HCT116 (cell line): ENCODE measurements at regions not wholly inside any gene's neighbourhood (a gene's known extent, or its start where the extent isn't known, plus 50 kb on each side); places are given as distances from the start of the nearest gene placed in this dataset.

Experiments
- ATAC-seq: fragments of 200-7000 bp; cut with Tn5 transposase; 2 replicates; pipeline ENCODE4 v1.9.1; 2020; ENCODE audit warnings: mild to moderate bottlenecking, moderate library complexity
- BruUV-seq: library from RNA; stranded (reverse); fragments of 400-500 nt; replicated peaks from 2 replicates; lab custom pipeline; 2021; lab: Mats Ljungman, UMichigan
- CTCF ChIA-PET: fragments of 300-600 bp; sonication (Branson Sonifier 250); formaldehyde crosslinking; loops from one replicate; lab custom pipeline; 2021; ENCODE audit warnings: antibody characterized with exemption; lab: Charles Lee
- POLR2A ChIA-PET: fragments of 300-600, 350-600 bp; sonication (Branson Sonifier 250); formaldehyde crosslinking; loops from one replicate; lab custom pipeline; 2021; ENCODE audit warnings: antibody characterized with exemption; lab: Charles Lee
- RAD21 ChIA-PET, 2 experiments: fragments of 300-600 bp; sonication (Branson Sonifier 250); formaldehyde crosslinking; loops; one replicate each; lab custom pipeline; 2023; ENCODE audit warnings: low total read pairs in 2 of 2; ENCODE audit not compliant: uncharacterized antibody in 2 of 2, unreplicated experiment in 2 of 2, low non-redundant PET in 1 of 2; lab: Charles Lee
- DNase-seq: peaks from one replicate; pipeline ENCODE4 v3.0.0-alpha.2; 2010; ENCODE audit warnings: low read depth, low spot score
- H2AFZ ChIP-seq: fragments of 200-600 bp; shearing (Covaris generic), sonication (generic); 2 replicates; pipeline ENCODE4 v1.6.1; 2017; ENCODE audit warnings: low read depth, mixed run types, mixed read lengths, antibody characterized with exemption, low read length; ENCODE audit not compliant: poor library complexity, severe bottlenecking
- H3K27ac ChIP-seq: 2 replicates; pipeline ENCODE4 v1.5.1; 2012; ENCODE audit warnings: low read depth, low read length
- H3K27me3 ChIP-seq: fragments of 200-600 bp; sonication (generic); 2 replicates; pipeline ENCODE4 v1.6.1; 2016; ENCODE audit warnings: mixed run types, low read length, mixed read lengths; ENCODE audit not compliant: insufficient read depth
- H3K36me3 ChIP-seq, 2 experiments: fragments of 200-500 bp in 1 of 2; fragments of 200-600 bp in 1 of 2; sonication (Bioruptor generic) in 1 of 2; sonication (generic) in 1 of 2; 2 replicates each; pipeline versions ENCODE4 v1.5.1 to v1.6.1; 2014 to 2016; ENCODE audit warnings: low read length in 2 of 2, inconsistent platforms in 1 of 2, mixed read lengths in 1 of 2, mixed run types in 1 of 2; ENCODE audit not compliant: insufficient read depth in 2 of 2, control insufficient read depth in 1 of 2
- H3K4me1 ChIP-seq, 2 experiments: fragments of 200-600 bp in 1 of 2; sonication (generic) in 1 of 2; 2 replicates each; pipeline versions ENCODE4 v1.5.1 to v1.6.1; 2012 to 2017; ENCODE audit warnings: low read length in 2 of 2, inconsistent platforms in 1 of 2, mild to moderate bottlenecking in 1 of 2, mixed read lengths in 1 of 2, mixed run types in 1 of 2, moderate library complexity in 1 of 2; ENCODE audit not compliant: insufficient read depth in 2 of 2, control insufficient read depth in 1 of 2
- H3K4me2 ChIP-seq: fragments of 200-600 bp; sonication (generic); 2 replicates; pipeline ENCODE4 v1.6.1; 2017; ENCODE audit warnings: mixed run types, low read length, mixed read lengths
- H3K4me3 ChIP-seq, 2 experiments: fragments of 200-600 bp in 1 of 2; sonication (generic) in 1 of 2; replicated peaks in 1 of 2; 2 replicates each; pipeline ENCODE4 v1.5.1; 2011 to 2016; ENCODE audit warnings: low read length in 2 of 2, control low read depth in 1 of 2, low read depth in 1 of 2, mild to moderate bottlenecking in 1 of 2, mixed read lengths in 1 of 2, mixed run types in 1 of 2
- H3K79me2 ChIP-seq: fragments of 200-600 bp; sonication (generic); 2 replicates; pipeline ENCODE4 v1.6.1; 2017; ENCODE audit warnings: mild to moderate bottlenecking, mixed run types, low read length, moderate library complexity, mixed read lengths; ENCODE audit not compliant: insufficient read depth
- H3K9ac ChIP-seq: fragments of 200-600 bp; sonication (generic); 2 replicates; pipeline ENCODE4 v1.6.1; 2016; ENCODE audit warnings: low read length, mixed read lengths
- H3K9me2 ChIP-seq: fragments of 200-600 bp; sonication (generic), shearing (Covaris generic); 2 replicates; pipeline ENCODE4 v1.6.1; 2017; ENCODE audit warnings: mixed run types, mild to moderate bottlenecking, moderate library complexity; ENCODE audit not compliant: insufficient read depth
- H3K9me3 ChIP-seq, 2 experiments: fragments of 200-500 bp in 1 of 2; fragments of 200-600 bp in 1 of 2; sonication (Bioruptor generic) in 1 of 2; sonication (generic) in 1 of 2; 2 replicates each; pipeline ENCODE4 v1.6.1; 2014 to 2017; ENCODE audit warnings: low read length in 2 of 2, mixed read lengths in 2 of 2, inconsistent platforms in 1 of 2, low read depth in 1 of 2, mild to moderate bottlenecking in 1 of 2, mixed run types in 1 of 2, moderate library complexity in 1 of 2; ENCODE audit not compliant: control insufficient read depth in 1 of 2, insufficient read depth in 1 of 2
- H4K20me1 ChIP-seq: fragments of 200-600 bp; sonication (generic), shearing (Covaris generic); 2 replicates; pipeline ENCODE4 v1.6.1; 2017; ENCODE audit warnings: mixed run types, mild to moderate bottlenecking, moderate library complexity; ENCODE audit not compliant: insufficient read depth
- CEBPB ChIP-seq: IDR thresholded peaks from 2 replicates; pipeline ENCODE4 v1.6.1; 2012; ENCODE audit warnings: low read depth
- ELF1 ChIP-seq: IDR thresholded peaks from 2 replicates; pipeline ENCODE4 v1.6.1; 2012; ENCODE audit warnings: low read depth, borderline replicate concordance
- EZH2 ChIP-seq: fragments of 200-600 bp; sonication (generic); IDR thresholded peaks from 2 replicates; pipeline ENCODE4 v1.6.1; 2017; ENCODE audit warnings: antibody characterized with exemption, mixed run types
- POLR2A ChIP-seq: IDR thresholded peaks from 2 replicates; pipeline ENCODE4 v1.7.0; 2011; ENCODE audit warnings: borderline replicate concordance; ENCODE audit not compliant: insufficient read depth, insufficient read length; ENCODE audit errors: extremely low read depth
- POLR2AphosphoS5 ChIP-seq: IDR thresholded peaks from 2 replicates; pipeline ENCODE4 v1.6.1; 2011; ENCODE audit warnings: mild to moderate bottlenecking, low read depth, low read length, moderate library complexity
- SIN3A ChIP-seq: IDR thresholded peaks from 2 replicates; pipeline ENCODE4 v1.6.1; 2012; ENCODE audit warnings: low read depth
- intact Hi-C: fragments of 100-400 bp; cut with micrococcal nuclease; formaldehyde crosslinking; loops from 2 replicates; pipeline ENCODE4 v1.10.0; 2022

GRCh38 chr7:136070736-136071505 lies 93.8 kb upstream of the MTPN start:
- RAD21 ChIA-PET, result no interaction called here
- Histone ChIP-seq H3K4me3 (no peak overlapping the region), H3K36me3 (no peaks in the 10 kb centered on the region), H3K9me3 (no peaks in the 10 kb centered on the region), H4K20me1 (no peaks in the 10 kb centered on the region), H3K27ac (no peak overlapping the region), H3K9ac (no peak overlapping the region), H3K4me2 (no peak overlapping the region), H3K4me1 (no peaks in the 10 kb centered on the region), H3K27me3 (no peaks in the 10 kb centered on the region; the same call in 1 of the 2 replicates), H2AFZ (no peak overlapping the region), H3K79me2 (no peaks in the 10 kb centered on the region), H3K9me2 (no peaks in the 10 kb centered on the region)
- POLR2A ChIA-PET, result no interaction called here
- no peak for ATAC-seq
- no TSS peak for BruUV-seq
- CTCF ChIA-PET, result no interaction called here
- no peak for TF ChIP-seq POLR2AphosphoS5
- DNase-seq, result no peak
- intact Hi-C loops, result no loop called here

GRCh38 chr7:136069840-136070529 lies 92.8 kb upstream of the MTPN start:
- Histone ChIP-seq H3K4me3 (no peak overlapping the region), H3K9ac (no peak overlapping the region), H3K36me3 (no peaks in the 10 kb centered on the region), H3K4me1 (no peaks in the 10 kb centered on the region), H3K27me3 (no peaks in the 10 kb centered on the region; the same call in 1 of the 2 replicates)
- RAD21 ChIA-PET, result no interaction called here
- TF ChIP-seq EZH2 (no peak), POLR2A (no peak), CEBPB (no peak), ELF1 (no peak), SIN3A (no peak)
- TF ChIP-seq, all 23 proteins: peak for 0
- Histone ChIP-seq H3K4me2 (no peak overlapping the region), H3K9me2 (no peaks in the 10 kb centered on the region), H3K9me3 (no peaks in the 10 kb centered on the region), H2AFZ (no peak overlapping the region), H4K20me1 (no peaks in the 10 kb centered on the region), H3K79me2 (no peaks in the 10 kb centered on the region), H3K27ac (no peak overlapping the region)
- ChIA-PET CTCF (no interaction called here), POLR2A (no interaction called here)
- DNase-seq (no peak), ATAC-seq (no peak)
- BruUV-seq, result no TSS peak
- intact Hi-C loops, result no loop called here
